ENCODE measurements at regions not wholly inside any gene's neighbourhood (a gene's known extent, or its start where the extent isn't known, plus 50 kb on each side); places are given as distances from the start of the nearest gene placed in this dataset.
"Not testable (repeated sequence)": the region's sequence is repeated elsewhere in the genome, so short reads cannot be mapped to it uniquely, and the experiment has no call there.

DNA sequence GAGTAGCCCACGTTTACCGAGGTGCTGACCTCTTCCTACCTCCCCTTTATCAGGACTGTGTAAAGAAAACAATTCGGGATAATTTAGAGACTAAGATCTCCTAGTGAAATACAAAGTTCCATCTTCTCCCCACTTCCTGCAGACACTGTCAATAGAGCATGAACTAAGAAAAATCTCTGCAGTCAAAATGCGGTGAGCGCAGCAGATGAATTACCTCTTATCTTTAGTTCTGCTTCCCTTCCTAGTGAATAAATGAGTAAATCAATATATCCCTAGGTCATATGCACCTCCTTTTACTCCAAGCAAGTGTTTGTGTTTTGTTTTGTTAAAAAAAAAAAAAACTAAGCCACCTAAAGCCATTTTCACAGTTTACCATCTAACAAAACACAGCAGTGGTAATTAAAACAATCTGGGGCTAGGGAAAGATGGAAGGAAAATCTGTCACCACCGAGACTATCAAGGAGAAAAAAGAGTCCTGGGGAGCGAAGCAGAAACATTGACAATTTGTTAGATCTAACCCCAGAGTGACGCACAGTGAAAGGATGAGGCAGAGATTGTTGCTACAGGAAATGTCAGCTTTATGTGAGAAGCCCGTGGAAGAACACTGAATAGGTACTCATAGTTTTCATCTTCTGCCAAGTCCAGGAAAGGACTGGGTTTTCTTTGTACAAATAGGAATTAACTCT lies 159.4 kb upstream of the SPTLC3 start:
- TF ChIP-seq, protein P1, sequence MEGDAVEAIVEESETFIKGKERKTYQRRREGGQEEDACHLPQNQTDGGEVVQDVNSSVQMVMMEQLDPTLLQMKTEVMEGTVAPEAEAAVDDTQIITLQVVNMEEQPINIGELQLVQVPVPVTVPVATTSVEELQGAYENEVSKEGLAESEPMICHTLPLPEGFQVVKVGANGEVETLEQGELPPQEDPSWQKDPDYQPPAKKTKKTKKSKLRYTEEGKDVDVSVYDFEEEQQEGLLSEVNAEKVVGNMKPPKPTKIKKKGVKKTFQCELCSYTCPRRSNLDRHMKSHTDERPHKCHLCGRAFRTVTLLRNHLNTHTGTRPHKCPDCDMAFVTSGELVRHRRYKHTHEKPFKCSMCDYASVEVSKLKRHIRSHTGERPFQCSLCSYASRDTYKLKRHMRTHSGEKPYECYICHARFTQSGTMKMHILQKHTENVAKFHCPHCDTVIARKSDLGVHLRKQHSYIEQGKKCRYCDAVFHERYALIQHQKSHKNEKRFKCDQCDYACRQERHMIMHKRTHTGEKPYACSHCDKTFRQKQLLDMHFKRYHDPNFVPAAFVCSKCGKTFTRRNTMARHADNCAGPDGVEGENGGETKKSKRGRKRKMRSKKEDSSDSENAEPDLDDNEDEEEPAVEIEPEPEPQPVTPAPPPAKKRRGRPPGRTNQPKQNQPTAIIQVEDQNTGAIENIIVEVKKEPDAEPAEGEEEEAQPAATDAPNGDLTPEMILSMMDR (optimal IDR thresholded peaks at IDR 0.05 in 1 of 3, IDR thresholded peaks at IDR 0.05 in 1 of 3, conservative IDR thresholded peaks at IDR 0.05 in 1 of 3; ENCODE audit: extremely low read depth in 1 of 3, insufficient read depth in 2 of 3, low read length in 3 of 3), result no peak
- no peak for TF ChIP-seq EZH2 (IDR thresholded peaks at IDR 0.05; ENCODE audit: low read length)
- no peaks in the 10 kb centered on the region for H3K9me1 ChIP-seq (ENCODE audit: control insufficient read depth, extremely low read depth, insufficient read depth, low read length)
- no peak overlapping the region for H2AFZ ChIP-seq (ENCODE audit: control insufficient read depth, low read length)

GRCh38 chr20:12857643-12858042 lies 151.1 kb upstream of the SPTLC3 start:
- H3K4me3 ChIP-seq (ENCODE audit: control insufficient read depth in 2 of 3, extremely low read depth in 1 of 3, insufficient read depth in 2 of 3, low read depth in 1 of 3, low read length in 3 of 3); H3K4me1 ChIP-seq (ENCODE audit: control insufficient read depth, extremely low read depth, insufficient read depth, low read length); H3K9ac ChIP-seq (ENCODE audit: control insufficient read depth, extremely low read depth, insufficient read depth, low read length); H3K27me3 ChIP-seq (ENCODE audit: control insufficient read depth, extremely low read depth, insufficient read depth, low read length); DNase-seq (ENCODE audit: low read depth, low spot score); H3K79me2 ChIP-seq (ENCODE audit: control insufficient read depth, insufficient read depth, low read length); H3K27ac ChIP-seq (ENCODE audit: control insufficient read depth, insufficient read depth, low read length); H3K9me1 ChIP-seq (ENCODE audit: control insufficient read depth, extremely low read depth, insufficient read depth, low read length); H3K4me2 ChIP-seq (ENCODE audit: control insufficient read depth, extremely low read depth, insufficient read depth, low read depth, low read length); H4K20me1 ChIP-seq (ENCODE audit: control insufficient read depth, extremely low read depth, insufficient read depth, low read length); H3K9me3 ChIP-seq (ENCODE audit: control insufficient read depth, low read depth, low read length); FAIRE-seq; H2AFZ ChIP-seq (ENCODE audit: control insufficient read depth, low read length); dilution Hi-C loops (cut with MboI; ENCODE audit: extremely low pct_ligation_motif_present, low sequenced_read_pairs); H3K36me3 ChIP-seq (ENCODE audit: control insufficient read depth in 2 of 2, extremely low read depth in 1 of 2, insufficient read depth in 2 of 2, low read length in 2 of 2): not testable (repeated sequence)

More for the DNA sequence above, 159.4 kb upstream of the SPTLC3 start:
- Histone ChIP-seq H3K79me2 (ENCODE audit: control insufficient read depth, insufficient read depth, low read length) (no peaks in the 10 kb centered on the region), H3K9ac (ENCODE audit: control insufficient read depth, extremely low read depth, insufficient read depth, low read length) (no peak overlapping the region), H3K4me2 (ENCODE audit: control insufficient read depth, extremely low read depth, insufficient read depth, low read depth, low read length) (no peak overlapping the region), H3K27ac (ENCODE audit: control insufficient read depth, insufficient read depth, low read length) (no peak overlapping the region), H3K27me3 (ENCODE audit: control insufficient read depth, extremely low read depth, insufficient read depth, low read length) (no peaks in the 10 kb centered on the region), H3K4me1 (ENCODE audit: control insufficient read depth, extremely low read depth, insufficient read depth, low read length) (no peaks in the 10 kb centered on the region), H3K9me3 (ENCODE audit: control insufficient read depth, low read depth, low read length) (no peaks in the 10 kb centered on the region), H3K4me3 (ENCODE audit: control insufficient read depth in 2 of 3, extremely low read depth in 1 of 3, insufficient read depth in 2 of 3, low read depth in 1 of 3, low read length in 3 of 3) (no peak overlapping the region), H3K36me3 (ENCODE audit: control insufficient read depth in 2 of 2, extremely low read depth in 1 of 2, insufficient read depth in 2 of 2, low read length in 2 of 2) (no peaks in the 10 kb centered on the region), H4K20me1 (ENCODE audit: control insufficient read depth, extremely low read depth, insufficient read depth, low read length) (no peaks in the 10 kb centered on the region)
- dilution Hi-C loops (cut with MboI; ENCODE audit: extremely low pct_ligation_motif_present, low sequenced_read_pairs), result no loop called here
- FAIRE-seq (no peak), DNase-seq (ENCODE audit: low read depth, low spot score) (no peak)
